HL-60 (cell line): ENCODE measurements at regions not wholly inside any gene's neighbourhood (a gene's known extent, or its start where the extent isn't known, plus 50 kb on each side); places are given as distances from the start of the nearest gene placed in this dataset.

Source experiments
- DNase-seq, 2 experiments: peaks; one replicate each; pipeline ENCODE4 v3.0.0-alpha.2; 2010 to 2020; ENCODE audit warnings: low read depth in 1 of 2, low spot score in 1 of 2
- H3K27ac ChIP-seq: fragments of 250-450 bp; sonication (Bioruptor Pico); replicated peaks from 2 replicates; pipeline ENCODE4 v1.5.1; 2020; ENCODE audit warnings: mild to moderate bottlenecking, moderate library complexity
- H3K27me3 ChIP-seq: fragments of 250-450 bp; sonication (Bioruptor Pico); 2 replicates; pipeline ENCODE4 v1.5.1; 2021; ENCODE audit warnings: mild to moderate bottlenecking, moderate library complexity; ENCODE audit not compliant: insufficient read depth, poor library complexity, severe bottlenecking
- H3K4me3 ChIP-seq: replicated peaks from 2 replicates; pipeline ENCODE4 v1.5.1; 2011; ENCODE audit warnings: mild to moderate bottlenecking, control low read depth, low read length; ENCODE audit not compliant: insufficient read depth
- GABPA ChIP-seq: IDR thresholded peaks from 2 replicates; pipeline ENCODE4 v1.6.1; 2012; ENCODE audit warnings: low read depth
- POLR2AphosphoS5 ChIP-seq: IDR thresholded peaks from 2 replicates; pipeline ENCODE4 v1.6.1; 2012; ENCODE audit warnings: low read depth
- SPI1 ChIP-seq: IDR thresholded peaks from 2 replicates; pipeline ENCODE4 v1.6.1; 2012; ENCODE audit warnings: low read depth, mild to moderate bottlenecking, borderline replicate concordance
- TF ChIP-seq, protein P1 (sequence below): IDR thresholded peaks from one replicate; pipeline ENCODE4 v1.5.1; 2011; ENCODE audit warnings: low read length, control low read depth, inconsistent platforms; ENCODE audit not compliant: insufficient read depth
- TF ChIP-seq, protein P2 (sequence below): IDR thresholded peaks from 2 replicates; pipeline ENCODE4 v1.6.1; 2012; ENCODE audit warnings: low read depth; ENCODE audit not compliant: insufficient replicate concordance

DNA sequence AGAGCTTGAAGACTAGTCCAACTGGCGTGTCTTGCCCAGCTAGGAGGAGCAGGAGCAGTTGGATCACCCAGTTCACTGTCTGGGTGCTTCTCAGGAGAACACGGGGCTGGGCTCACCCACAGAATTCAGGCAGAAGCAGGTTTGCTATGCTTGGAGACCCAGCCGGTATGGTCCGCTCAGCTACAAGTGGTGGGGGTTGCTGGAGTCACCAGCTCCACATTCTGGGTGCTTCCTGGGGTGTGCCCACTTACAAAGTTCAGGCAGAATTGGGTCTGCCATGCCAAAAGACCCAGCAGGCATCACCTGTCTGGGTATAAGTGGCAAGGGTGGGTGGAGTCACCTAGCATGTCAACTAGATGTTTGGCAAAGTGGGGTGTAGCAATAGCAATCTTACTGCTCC is 1061.8 kb downstream of the PCDH19 start:
- TF ChIP-seq GABPA (no peak), POLR2AphosphoS5 (no peak), SPI1 (no peak)
- TF ChIP-seq, protein P1, sequence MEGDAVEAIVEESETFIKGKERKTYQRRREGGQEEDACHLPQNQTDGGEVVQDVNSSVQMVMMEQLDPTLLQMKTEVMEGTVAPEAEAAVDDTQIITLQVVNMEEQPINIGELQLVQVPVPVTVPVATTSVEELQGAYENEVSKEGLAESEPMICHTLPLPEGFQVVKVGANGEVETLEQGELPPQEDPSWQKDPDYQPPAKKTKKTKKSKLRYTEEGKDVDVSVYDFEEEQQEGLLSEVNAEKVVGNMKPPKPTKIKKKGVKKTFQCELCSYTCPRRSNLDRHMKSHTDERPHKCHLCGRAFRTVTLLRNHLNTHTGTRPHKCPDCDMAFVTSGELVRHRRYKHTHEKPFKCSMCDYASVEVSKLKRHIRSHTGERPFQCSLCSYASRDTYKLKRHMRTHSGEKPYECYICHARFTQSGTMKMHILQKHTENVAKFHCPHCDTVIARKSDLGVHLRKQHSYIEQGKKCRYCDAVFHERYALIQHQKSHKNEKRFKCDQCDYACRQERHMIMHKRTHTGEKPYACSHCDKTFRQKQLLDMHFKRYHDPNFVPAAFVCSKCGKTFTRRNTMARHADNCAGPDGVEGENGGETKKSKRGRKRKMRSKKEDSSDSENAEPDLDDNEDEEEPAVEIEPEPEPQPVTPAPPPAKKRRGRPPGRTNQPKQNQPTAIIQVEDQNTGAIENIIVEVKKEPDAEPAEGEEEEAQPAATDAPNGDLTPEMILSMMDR = no peak
- TF ChIP-seq, protein P2, sequence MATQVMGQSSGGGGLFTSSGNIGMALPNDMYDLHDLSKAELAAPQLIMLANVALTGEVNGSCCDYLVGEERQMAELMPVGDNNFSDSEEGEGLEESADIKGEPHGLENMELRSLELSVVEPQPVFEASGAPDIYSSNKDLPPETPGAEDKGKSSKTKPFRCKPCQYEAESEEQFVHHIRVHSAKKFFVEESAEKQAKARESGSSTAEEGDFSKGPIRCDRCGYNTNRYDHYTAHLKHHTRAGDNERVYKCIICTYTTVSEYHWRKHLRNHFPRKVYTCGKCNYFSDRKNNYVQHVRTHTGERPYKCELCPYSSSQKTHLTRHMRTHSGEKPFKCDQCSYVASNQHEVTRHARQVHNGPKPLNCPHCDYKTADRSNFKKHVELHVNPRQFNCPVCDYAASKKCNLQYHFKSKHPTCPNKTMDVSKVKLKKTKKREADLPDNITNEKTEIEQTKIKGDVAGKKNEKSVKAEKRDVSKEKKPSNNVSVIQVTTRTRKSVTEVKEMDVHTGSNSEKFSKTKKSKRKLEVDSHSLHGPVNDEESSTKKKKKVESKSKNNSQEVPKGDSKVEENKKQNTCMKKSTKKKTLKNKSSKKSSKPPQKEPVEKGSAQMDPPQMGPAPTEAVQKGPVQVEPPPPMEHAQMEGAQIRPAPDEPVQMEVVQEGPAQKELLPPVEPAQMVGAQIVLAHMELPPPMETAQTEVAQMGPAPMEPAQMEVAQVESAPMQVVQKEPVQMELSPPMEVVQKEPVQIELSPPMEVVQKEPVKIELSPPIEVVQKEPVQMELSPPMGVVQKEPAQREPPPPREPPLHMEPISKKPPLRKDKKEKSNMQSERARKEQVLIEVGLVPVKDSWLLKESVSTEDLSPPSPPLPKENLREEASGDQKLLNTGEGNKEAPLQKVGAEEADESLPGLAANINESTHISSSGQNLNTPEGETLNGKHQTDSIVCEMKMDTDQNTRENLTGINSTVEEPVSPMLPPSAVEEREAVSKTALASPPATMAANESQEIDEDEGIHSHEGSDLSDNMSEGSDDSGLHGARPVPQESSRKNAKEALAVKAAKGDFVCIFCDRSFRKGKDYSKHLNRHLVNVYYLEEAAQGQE = no peak

DNA sequence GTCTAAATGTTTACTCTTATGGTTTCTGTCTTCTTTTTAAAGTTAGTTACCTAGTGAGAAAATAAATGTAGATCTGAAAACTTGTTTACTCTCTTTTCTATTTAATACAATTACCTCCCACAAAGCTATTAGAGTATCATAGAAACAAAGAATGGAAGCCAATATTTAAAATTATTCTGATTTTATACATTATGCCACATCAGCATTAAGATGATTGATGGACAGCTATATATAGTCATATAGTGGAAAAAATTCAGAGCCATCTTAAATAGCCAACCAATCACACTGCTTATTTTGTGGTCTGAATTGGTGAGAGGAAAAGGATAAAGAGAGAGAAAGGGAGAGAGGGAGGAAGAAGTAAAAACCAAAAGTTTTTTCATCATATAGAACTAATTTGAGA is 1101.8 kb downstream of the PCDH19 start:
- Histone ChIP-seq H3K4me3 (no peak overlapping the region), H3K27ac (no peak overlapping the region), H3K27me3 (no peaks in the 10 kb centered on the region)
- no peak for DNase-seq
- TF ChIP-seq, protein P2 = no peak
- TF ChIP-seq POLR2AphosphoS5 (no peak), GABPA (no peak), SPI1 (no peak)
- TF ChIP-seq, protein P1 = no peak

More for the DNA sequence above, 1061.8 kb downstream of the PCDH19 start:
- DNase-seq = no peak
- Histone ChIP-seq H3K27me3 (no peaks in the 10 kb centered on the region), H3K4me3 (no peak overlapping the region), H3K27ac (no peak overlapping the region)

DNA sequence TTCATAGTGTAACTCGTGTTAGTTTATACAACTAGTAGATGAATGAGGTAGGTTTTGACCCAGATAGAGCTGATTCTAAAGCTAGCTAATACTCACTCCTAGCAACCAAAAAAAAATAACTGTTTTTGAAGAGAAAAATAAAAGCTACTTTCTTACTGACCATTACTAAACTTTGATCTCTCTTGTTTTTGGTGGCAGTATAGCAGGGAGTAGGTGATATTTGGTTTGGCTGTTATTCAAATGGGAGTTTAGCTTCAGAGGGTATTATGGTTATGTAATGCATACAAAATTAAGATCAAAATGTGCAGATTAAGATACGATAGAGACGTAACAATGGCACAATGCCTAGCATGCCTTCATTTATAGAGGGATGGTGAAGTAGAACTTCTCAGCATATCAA is 1104.5 kb downstream of the PCDH19 start:
- no peak for TF ChIP-seq GABPA
- no peak for TF ChIP-seq SPI1
- TF ChIP-seq, protein P1 = no peak
- TF ChIP-seq, protein P2 = no peak
- TF ChIP-seq POLR2AphosphoS5 = no peak
- no peaks in the 10 kb centered on the region for H3K27me3 ChIP-seq
- H3K4me3 ChIP-seq = no peak overlapping the region
- no peak for DNase-seq
- H3K27ac ChIP-seq = no peak overlapping the region
